GM19438 (cell line): ENCODE measurements at regions not wholly inside any gene's neighbourhood (a gene's known extent, or its start where the extent isn't known, plus 50 kb on each side); places are given as distances from the start of the nearest gene placed in this dataset.
A peak's percentile ranks its signal among the peaks of the same experiment; 100 is the strongest.

Source experiments
- ATAC-seq: cut with Tn5 transposase; IDR thresholded peaks from one replicate; pipeline ENCODE4 v1.9.1; 2021; ENCODE audit warnings: low read depth; ENCODE audit not compliant: unreplicated experiment

- no peak for ATAC-seq
Measured at GRCh38 chr3:193869221-193870201, 266.4 kb upstream of the HES1 start.

- ATAC-seq, result no peak
Measured at GRCh38 chr3:193870376-193871219, 265.4 kb upstream of the HES1 start.

GRCh38 chr3:193871220-193871485, 264.8 kb upstream of the HES1 start:
- ATAC-seq, result no peak

GRCh38 chr3:193872265-193872753, 263.6 kb upstream of the HES1 start:
- ATAC-seq, result peak; percentile 51

GRCh38 chr3:193873426-193874201, 262.3 kb upstream of the HES1 start:
- no peak for ATAC-seq

- ATAC-seq, result no peak
Measured at GRCh38 chr3:193874512-193874911, 261.4 kb upstream of the HES1 start.

GRCh38 chr3:193874997-193875593, 260.9 kb upstream of the HES1 start:
- no peak for ATAC-seq

- no peak for ATAC-seq
Measured at GRCh38 chr3:193875601-193876321, 260.2 kb upstream of the HES1 start.

GRCh38 chr3:193879099-193879863, 256.7 kb upstream of the HES1 start:
- ATAC-seq, result no peak

GRCh38 chr3:193879864-193880242, 256.1 kb upstream of the HES1 start:
- ATAC-seq, result no peak

- no peak for ATAC-seq
Measured at GRCh38 chr3:193882091-193882490, 253.9 kb upstream of the HES1 start.

- ATAC-seq, result no peak
Measured at GRCh38 chr3:193883551-193883950, 252.4 kb upstream of the HES1 start.

- no peak for ATAC-seq
Measured at GRCh38 chr3:193884027-193884426, 251.9 kb upstream of the HES1 start.

GRCh38 chr3:193884652-193885051, 251.3 kb upstream of the HES1 start:
- no peak for ATAC-seq

GRCh38 chr3:193885832-193886231, 250.1 kb upstream of the HES1 start:
- ATAC-seq, result no peak

- ATAC-seq, result no peak
Measured at GRCh38 chr3:193890016-193890897, 245.7 kb upstream of the HES1 start.

GRCh38 chr3:193894121-193894863, 241.7 kb upstream of the HES1 start:
- no peak for ATAC-seq
